Osteocyte (in vitro differentiated cells): ENCODE measurements at regions not wholly inside any gene's neighbourhood (a gene's known extent, or its start where the extent isn't known, plus 50 kb on each side); places are given as distances from the start of the nearest gene placed in this dataset.

Source experiments
- DNase-seq: peaks from one replicate; pipeline ENCODE4 v3.0.0; 2021; ENCODE audit warnings: mixed read lengths; ENCODE audit not compliant: unreplicated experiment; ENCODE audit errors: extremely low spot score
- H3K27ac Mint-ChIP-seq: one replicate; pipeline ENCODE4 v1.8.0; 2021; ENCODE audit warnings: mild to moderate bottlenecking, mixed read lengths; ENCODE audit not compliant: unreplicated experiment
- H3K27me3 Mint-ChIP-seq: one replicate; pipeline ENCODE4 v1.8.0; 2021; ENCODE audit warnings: mixed read lengths; ENCODE audit not compliant: unreplicated experiment
- H3K36me3 Mint-ChIP-seq: one replicate; pipeline ENCODE4 v1.8.0; 2021; ENCODE audit warnings: mixed read lengths; ENCODE audit not compliant: unreplicated experiment
- H3K4me1 Mint-ChIP-seq: one replicate; pipeline ENCODE4 v1.8.0; 2021; ENCODE audit warnings: mixed read lengths; ENCODE audit not compliant: unreplicated experiment
- H3K4me3 Mint-ChIP-seq: one replicate; pipeline ENCODE4 v1.8.0; 2021; ENCODE audit warnings: mild to moderate bottlenecking, moderate library complexity, mixed read lengths; ENCODE audit not compliant: unreplicated experiment
- H3K9me3 Mint-ChIP-seq: one replicate; pipeline ENCODE4 v1.8.0; 2021; ENCODE audit warnings: mixed read lengths; ENCODE audit not compliant: unreplicated experiment
- TF ChIP-seq, protein P1 (sequence below): fragments of 200-600 bp; sonication (generic); IDR thresholded peaks from 2 replicates; pipeline ENCODE4 v1.5.0; 2021; ENCODE audit warnings: antibody characterized with exemption, mild to moderate bottlenecking, moderate library complexity

DNA sequence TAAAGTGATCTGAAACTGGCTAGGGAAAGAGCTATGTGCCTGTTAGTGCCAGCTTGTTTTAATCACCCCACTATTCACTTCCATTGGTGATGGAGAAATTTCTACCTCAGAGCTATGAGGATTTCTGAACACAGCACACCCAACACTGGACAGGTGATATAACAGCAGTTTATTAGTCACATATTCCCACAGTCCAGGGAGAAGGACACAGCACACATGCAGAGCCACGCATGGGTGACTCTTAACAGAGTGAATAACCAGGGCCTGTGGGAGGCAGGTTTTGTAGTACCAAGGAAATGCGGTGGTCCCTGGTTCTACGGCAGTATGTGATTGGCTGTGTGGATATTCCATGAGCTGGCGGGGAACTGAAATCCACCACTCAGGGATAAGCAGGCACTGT, 455.1 kb downstream of the BTG1 start:
- H3K36me3 Mint-ChIP-seq: no peaks in the 10 kb centered on the region
- DNase-seq: no peak
- TF ChIP-seq, protein P1, sequence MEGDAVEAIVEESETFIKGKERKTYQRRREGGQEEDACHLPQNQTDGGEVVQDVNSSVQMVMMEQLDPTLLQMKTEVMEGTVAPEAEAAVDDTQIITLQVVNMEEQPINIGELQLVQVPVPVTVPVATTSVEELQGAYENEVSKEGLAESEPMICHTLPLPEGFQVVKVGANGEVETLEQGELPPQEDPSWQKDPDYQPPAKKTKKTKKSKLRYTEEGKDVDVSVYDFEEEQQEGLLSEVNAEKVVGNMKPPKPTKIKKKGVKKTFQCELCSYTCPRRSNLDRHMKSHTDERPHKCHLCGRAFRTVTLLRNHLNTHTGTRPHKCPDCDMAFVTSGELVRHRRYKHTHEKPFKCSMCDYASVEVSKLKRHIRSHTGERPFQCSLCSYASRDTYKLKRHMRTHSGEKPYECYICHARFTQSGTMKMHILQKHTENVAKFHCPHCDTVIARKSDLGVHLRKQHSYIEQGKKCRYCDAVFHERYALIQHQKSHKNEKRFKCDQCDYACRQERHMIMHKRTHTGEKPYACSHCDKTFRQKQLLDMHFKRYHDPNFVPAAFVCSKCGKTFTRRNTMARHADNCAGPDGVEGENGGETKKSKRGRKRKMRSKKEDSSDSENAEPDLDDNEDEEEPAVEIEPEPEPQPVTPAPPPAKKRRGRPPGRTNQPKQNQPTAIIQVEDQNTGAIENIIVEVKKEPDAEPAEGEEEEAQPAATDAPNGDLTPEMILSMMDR: no peak
- H3K27me3 Mint-ChIP-seq: no peaks in the 10 kb centered on the region
- H3K27ac Mint-ChIP-seq: no peak overlapping the region
- H3K9me3 Mint-ChIP-seq: peaks cover under 1% of the 10 kb centered on the region
- H3K4me1 Mint-ChIP-seq: peaks cover 5% of the 10 kb centered on the region
- H3K4me3 Mint-ChIP-seq: no peak overlapping the region

DNA sequence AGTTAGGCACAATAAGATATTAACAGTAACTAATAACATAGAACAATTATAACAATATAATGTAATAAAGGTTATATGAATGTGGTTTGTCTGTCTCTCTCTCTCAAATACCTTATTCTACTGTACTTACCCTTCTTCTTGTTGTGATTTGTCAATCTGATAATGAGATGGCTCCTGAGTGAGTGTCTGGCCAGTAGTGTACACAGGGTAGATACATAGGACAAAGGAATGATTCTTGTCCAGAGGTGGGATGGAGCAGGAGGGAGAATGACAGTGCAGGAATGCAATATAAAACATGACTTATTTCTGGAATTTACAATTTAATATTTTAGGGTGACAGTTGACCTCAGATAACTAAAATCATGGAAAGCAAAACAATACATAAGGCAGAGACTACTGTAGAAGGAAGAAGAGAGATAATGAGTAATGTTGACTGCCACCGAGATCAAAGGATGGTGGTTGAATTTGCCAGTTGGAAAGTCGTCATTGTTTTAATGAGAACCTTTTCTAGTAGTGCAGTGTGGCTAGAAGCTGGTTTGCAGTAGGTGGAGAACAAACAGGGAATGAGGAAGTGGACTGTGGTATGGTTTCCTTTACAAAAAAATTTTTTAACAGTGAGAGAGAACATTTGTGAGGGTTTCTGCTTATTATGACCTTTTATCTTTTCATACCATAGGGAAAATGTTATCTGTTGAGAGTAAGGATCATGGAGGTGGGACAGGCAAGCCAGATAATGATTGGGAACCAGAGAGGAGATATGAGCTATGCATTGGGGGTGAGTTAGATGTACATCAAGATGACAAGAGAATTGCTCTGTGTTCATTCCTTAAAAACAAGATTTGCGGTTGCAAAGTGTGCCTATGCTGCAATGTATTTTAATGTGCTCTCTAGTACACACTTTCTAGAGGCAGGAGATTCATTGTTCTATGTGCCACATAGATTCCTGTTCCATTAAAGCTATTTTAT, 458.3 kb downstream of the BTG1 start:
- no peak overlapping the region for H3K4me3 Mint-ChIP-seq
- DNase-seq: no peak
- H3K27ac Mint-ChIP-seq: no peak overlapping the region
- TF ChIP-seq, protein P1: no peak
- H3K36me3 Mint-ChIP-seq: no peaks in the 10 kb centered on the region
- no peaks in the 10 kb centered on the region for H3K9me3 Mint-ChIP-seq
- peaks cover 5% of the 10 kb centered on the region for H3K4me1 Mint-ChIP-seq
- no peaks in the 10 kb centered on the region for H3K27me3 Mint-ChIP-seq

DNA sequence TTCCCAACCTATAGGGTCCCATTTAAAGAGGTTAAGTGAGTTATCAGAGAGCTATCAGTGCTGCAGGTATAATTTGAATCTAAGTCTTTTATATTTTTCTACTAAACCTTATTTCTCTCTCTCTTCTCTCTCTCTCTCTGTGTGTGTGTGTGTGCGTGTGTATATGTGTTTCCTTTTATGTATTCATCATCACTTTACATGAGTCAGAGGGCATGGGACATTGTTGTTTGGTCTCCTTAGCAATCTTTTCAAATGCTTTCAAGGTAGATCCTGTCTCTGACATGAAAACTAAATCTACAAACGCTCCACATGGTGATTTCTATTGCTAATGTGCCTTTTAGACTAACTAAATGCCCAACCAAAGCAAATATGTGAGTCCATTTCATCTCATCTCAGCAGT, 459.7 kb downstream of the BTG1 start:
- no peak overlapping the region for H3K4me3 Mint-ChIP-seq
- H3K9me3 Mint-ChIP-seq: no peaks in the 10 kb centered on the region
- TF ChIP-seq, protein P1: no peak
- H3K36me3 Mint-ChIP-seq: no peaks in the 10 kb centered on the region
- no peak for DNase-seq
- no peaks in the 10 kb centered on the region for H3K27me3 Mint-ChIP-seq
- H3K4me1 Mint-ChIP-seq: peaks cover 5% of the 10 kb centered on the region
- no peak overlapping the region for H3K27ac Mint-ChIP-seq

DNA sequence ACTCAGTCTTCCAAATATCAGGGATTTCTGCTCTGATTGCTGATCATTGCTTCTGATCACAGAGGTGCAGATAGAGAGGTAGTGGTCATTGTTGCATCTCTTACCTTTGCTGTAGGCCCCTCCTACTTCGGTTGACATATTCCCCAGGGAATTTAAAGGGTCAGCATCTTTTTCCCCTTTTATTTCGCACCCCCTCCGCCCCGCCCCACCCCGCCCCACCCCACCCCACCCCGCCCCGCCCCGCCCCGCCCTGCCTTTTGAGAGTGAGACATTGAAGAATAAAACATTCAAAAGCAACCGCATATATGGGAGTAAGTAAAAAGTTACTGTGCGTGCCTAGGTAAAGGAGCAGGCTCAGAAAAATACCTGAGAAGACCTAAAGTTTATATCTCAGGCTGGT, 463.9 kb downstream of the BTG1 start:
- TF ChIP-seq, protein P1: no peak
- no peaks in the 10 kb centered on the region for H3K27me3 Mint-ChIP-seq

DNA sequence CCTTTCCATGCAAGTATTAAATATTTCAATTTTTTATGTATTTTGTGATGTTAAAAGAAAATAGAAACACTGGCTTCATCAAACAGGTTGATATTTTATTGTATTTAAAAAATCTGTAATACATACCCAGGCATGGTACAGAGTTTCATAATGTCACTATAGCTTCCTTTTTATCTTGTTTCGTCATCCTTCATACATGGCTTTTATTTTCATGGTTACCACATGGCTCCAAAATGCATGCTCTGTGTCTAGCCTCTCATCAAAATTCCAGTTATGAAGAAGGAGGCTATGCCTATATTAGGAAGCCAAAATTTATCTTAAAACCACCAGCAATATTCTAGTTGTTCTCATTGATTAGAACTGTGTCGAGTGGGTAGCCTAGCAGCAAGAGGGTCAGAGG, 464.8 kb downstream of the BTG1 start:
- no peak overlapping the region for H3K4me3 Mint-ChIP-seq
- no peaks in the 10 kb centered on the region for H3K9me3 Mint-ChIP-seq
- DNase-seq: no peak
- H3K36me3 Mint-ChIP-seq: no peaks in the 10 kb centered on the region
- H3K27me3 Mint-ChIP-seq: no peaks in the 10 kb centered on the region
- H3K27ac Mint-ChIP-seq: no peak overlapping the region
- no peaks in the 10 kb centered on the region for H3K4me1 Mint-ChIP-seq
- TF ChIP-seq, protein P1: no peak

More for the DNA sequence above, 463.9 kb downstream of the BTG1 start:
- Mint-ChIP-seq H3K9me3 (no peaks in the 10 kb centered on the region), H3K27ac (no peak overlapping the region), H3K4me1 (no peaks in the 10 kb centered on the region), H3K4me3 (no peak overlapping the region), H3K36me3 (no peaks in the 10 kb centered on the region)
- no peak for DNase-seq
